Chondrocyte (in vitro differentiated cells): ENCODE measurements at regions not wholly inside any gene's neighbourhood (a gene's known extent, or its start where the extent isn't known, plus 50 kb on each side); places are given as distances from the start of the nearest gene placed in this dataset. TPM values are rescaled to one million over a fixed set of nuclear protein-coding genes. Genes with fewer than 3 reads are reported as not detected.
"Not testable (repeated sequence)": the region's sequence is repeated elsewhere in the genome, so short reads cannot be mapped to it uniquely, and the experiment has no call there.

Experiments
- DNase-seq: peaks from one replicate; pipeline ENCODE4 v3.0.0; 2021; ENCODE audit warnings: mixed read lengths, low spot score
- H3K27ac Mint-ChIP-seq: one replicate; pipeline ENCODE4 v1.8.0; 2021; ENCODE audit warnings: mild to moderate bottlenecking, moderate library complexity, mixed read lengths; ENCODE audit not compliant: unreplicated experiment
- H3K27me3 Mint-ChIP-seq: 2 replicates; pipeline ENCODE4 v1.8.0; 2021; ENCODE audit warnings: low read depth, mixed read lengths
- H3K36me3 Mint-ChIP-seq: 2 replicates; pipeline ENCODE4 v1.8.0; 2021; ENCODE audit warnings: low read depth, mixed read lengths
- H3K4me1 Mint-ChIP-seq: 2 replicates; pipeline ENCODE4 v1.8.0; 2021; ENCODE audit warnings: low read depth, mild to moderate bottlenecking, mixed read lengths
- H3K4me3 Mint-ChIP-seq: one replicate; pipeline ENCODE4 v1.8.0; 2021; ENCODE audit warnings: mild to moderate bottlenecking, moderate library complexity, mixed read lengths; ENCODE audit not compliant: unreplicated experiment
- H3K9me3 Mint-ChIP-seq: 2 replicates; pipeline ENCODE4 v1.8.0; 2021; ENCODE audit warnings: low read depth, mixed read lengths
- microRNA-seq: library from miRNA; unstranded; fragments of <30 nt; microRNA quantifications from one replicate; pipeline ENCODE4 v1.2.0, GENCODE V29; 2020; ENCODE audit warnings: borderline number of aligned reads
- TF ChIP-seq, protein P1 (sequence below): fragments of 200-600 bp; sonication (generic); IDR thresholded peaks from 2 replicates; pipeline ENCODE4 v1.5.0; 2021; ENCODE audit warnings: antibody characterized with exemption, mild to moderate bottlenecking, moderate library complexity

DNA sequence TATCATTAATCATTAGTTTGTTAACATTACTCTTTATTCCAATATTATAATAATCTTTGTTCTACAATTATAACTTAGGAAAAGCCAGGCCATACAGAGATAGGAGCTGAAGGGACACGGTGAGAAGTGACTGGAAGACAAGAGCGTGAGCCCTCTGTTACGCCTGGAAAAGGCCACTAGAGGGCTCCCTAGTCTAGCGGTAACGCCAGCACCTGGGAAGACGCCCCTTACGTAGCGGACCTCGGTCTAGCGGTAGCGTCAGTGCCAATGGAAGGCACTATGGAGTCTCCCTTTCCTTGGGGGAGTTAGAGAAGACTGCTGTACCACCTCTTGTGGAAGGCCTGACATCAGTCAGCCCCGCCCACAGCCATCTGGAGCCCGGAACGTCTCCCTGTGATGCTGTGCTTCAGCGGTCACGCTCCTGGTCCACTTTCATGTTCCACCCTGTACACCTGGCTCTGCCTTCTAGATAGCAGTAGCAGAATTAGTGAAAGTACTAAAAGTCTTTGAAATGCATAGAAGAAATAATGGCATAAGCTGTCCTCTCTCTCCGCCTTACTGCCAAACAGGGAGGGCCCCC lies 55.6 kb upstream of the MTLN start:
- not testable (repeated sequence) for H3K36me3 Mint-ChIP-seq, H3K27ac Mint-ChIP-seq, H3K27me3 Mint-ChIP-seq, H3K4me3 Mint-ChIP-seq, DNase-seq, H3K4me1 Mint-ChIP-seq, H3K9me3 Mint-ChIP-seq
- TF ChIP-seq, protein P1, sequence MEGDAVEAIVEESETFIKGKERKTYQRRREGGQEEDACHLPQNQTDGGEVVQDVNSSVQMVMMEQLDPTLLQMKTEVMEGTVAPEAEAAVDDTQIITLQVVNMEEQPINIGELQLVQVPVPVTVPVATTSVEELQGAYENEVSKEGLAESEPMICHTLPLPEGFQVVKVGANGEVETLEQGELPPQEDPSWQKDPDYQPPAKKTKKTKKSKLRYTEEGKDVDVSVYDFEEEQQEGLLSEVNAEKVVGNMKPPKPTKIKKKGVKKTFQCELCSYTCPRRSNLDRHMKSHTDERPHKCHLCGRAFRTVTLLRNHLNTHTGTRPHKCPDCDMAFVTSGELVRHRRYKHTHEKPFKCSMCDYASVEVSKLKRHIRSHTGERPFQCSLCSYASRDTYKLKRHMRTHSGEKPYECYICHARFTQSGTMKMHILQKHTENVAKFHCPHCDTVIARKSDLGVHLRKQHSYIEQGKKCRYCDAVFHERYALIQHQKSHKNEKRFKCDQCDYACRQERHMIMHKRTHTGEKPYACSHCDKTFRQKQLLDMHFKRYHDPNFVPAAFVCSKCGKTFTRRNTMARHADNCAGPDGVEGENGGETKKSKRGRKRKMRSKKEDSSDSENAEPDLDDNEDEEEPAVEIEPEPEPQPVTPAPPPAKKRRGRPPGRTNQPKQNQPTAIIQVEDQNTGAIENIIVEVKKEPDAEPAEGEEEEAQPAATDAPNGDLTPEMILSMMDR: peak; percentile 37

DNA sequence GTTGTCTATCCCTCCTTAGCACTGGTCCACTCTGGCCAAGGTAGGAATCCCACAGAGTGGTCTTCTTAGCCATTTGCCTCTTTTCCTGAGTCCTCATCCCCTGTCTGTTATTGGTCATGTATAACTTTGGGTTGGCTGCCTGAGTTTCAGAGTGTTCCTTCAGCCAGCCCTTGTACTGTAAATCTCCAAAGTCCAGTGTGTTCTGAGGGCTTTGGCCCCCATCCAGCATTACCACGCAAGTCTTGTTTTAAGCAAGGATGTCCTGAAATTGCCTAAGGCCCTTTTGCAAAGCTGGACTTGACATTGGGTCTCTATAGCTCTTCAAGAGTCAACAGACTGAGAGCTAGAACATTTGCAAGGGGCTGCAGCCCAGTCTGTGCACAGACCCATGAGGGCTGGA lies 52.5 kb upstream of the MTLN start:
- not testable (repeated sequence) for H3K9me3 Mint-ChIP-seq, H3K27ac Mint-ChIP-seq, H3K4me1 Mint-ChIP-seq, H3K4me3 Mint-ChIP-seq, DNase-seq, H3K36me3 Mint-ChIP-seq, H3K27me3 Mint-ChIP-seq

DNA sequence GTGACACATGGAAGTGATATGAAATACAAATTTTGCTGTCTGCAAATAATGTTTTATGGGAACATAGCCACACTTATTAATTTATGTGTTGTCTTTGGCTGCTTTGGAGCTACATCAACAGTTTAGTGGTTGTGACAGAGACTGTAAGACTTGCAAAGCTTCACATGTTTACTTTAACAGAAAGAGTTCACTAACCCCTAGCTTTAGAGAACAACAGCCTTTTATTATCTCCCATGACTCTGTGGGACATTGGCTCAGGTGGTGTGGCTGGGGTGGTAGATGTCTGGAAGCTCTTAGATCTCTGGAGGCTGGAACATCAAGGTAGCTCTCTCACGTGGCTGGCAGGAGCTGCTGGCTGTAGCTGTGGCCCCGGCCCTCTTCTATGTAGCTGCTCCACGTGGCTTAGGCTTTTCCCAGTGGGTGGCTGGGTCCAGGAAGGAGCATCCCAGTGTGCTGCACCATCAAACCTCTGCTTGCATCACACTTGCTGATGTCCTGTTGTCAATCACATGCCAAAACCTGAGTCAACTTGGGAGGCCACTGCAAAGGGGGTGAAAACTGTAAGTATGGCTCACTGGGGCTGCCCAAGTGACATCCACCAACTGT lies 51.8 kb upstream of the MTLN start:
- H3K4me1 Mint-ChIP-seq, H3K27ac Mint-ChIP-seq, H3K9me3 Mint-ChIP-seq, H3K27me3 Mint-ChIP-seq, H3K4me3 Mint-ChIP-seq, DNase-seq, H3K36me3 Mint-ChIP-seq: not testable (repeated sequence)

DNA sequence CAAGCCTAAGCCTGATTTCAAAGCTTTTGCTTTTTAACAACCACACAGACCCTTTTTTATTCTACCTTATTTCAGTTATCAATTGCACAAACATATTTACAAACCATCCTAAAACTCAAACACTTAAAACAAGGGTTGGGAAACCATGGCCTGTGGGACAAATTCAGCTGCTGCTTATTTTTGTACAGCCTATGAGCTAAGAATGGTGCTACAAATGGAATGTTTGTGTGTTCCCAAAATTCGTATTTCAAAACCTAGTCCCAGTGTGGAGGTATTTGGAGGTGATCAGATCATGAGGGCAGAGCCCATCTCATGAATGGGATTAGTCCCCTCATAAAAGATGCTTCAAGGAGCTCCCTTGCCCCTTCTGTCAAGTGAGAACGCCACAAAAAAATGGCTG lies 51.1 kb upstream of the MTLN start:
- H3K27me3 Mint-ChIP-seq, H3K4me3 Mint-ChIP-seq, DNase-seq, H3K36me3 Mint-ChIP-seq, H3K27ac Mint-ChIP-seq, H3K9me3 Mint-ChIP-seq, H3K4me1 Mint-ChIP-seq: not testable (repeated sequence)

Small RNAs in the stretch of these regions (microRNA-seq; reads per million reads assigned to microRNA genes)
- gene MIR4436B2: not detected
